NCI-H2171 treated with DMSO at 0.1 percent for 48 hours (cell line): ENCODE measurements at regions not wholly inside any gene's neighbourhood (a gene's known extent, or its start where the extent isn't known, plus 50 kb on each side); places are given as distances from the start of the nearest gene placed in this dataset.
A peak's percentile ranks its signal among the peaks of the same experiment; 100 is the strongest.

ENCODE experiments used
- DNase-seq: peaks from one replicate; lab custom pipeline; 2025; lab: John Stamatoyannopoulos, UW

GRCh38 chr5:38719403-38719802, 126.4 kb upstream of the OSMR start:
- DNase-seq = no peak

GRCh38 chr5:38719916-38720315, 125.9 kb upstream of the OSMR start:
- peak; percentile 4 for DNase-seq

- no peak for DNase-seq
Observed at GRCh38 chr5:38720554-38721361, 125.1 kb upstream of the OSMR start.

- DNase-seq = no peak
Observed at GRCh38 chr5:38722918-38723317, 122.9 kb upstream of the OSMR start.

DNA sequence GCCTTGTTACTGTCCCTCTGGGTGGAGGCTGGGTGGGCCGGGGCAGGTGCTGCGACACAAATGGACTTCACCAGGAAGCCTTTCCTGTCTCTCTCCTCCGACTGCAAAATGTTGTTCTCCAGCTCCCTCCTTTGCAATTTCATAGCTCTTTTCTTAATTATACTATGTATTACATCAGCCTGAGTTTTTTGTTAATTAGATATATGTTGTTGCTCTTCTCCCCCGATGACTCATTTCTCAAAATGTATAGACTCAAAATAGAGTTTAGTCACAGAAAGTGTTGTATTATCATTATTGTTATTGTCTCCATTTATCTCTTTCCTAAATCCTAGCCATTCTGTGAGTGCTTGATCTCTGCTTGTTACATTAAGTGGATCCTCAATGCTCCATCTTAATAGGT, 122.4 kb upstream of the OSMR start:
- DNase-seq = no peak

DNA sequence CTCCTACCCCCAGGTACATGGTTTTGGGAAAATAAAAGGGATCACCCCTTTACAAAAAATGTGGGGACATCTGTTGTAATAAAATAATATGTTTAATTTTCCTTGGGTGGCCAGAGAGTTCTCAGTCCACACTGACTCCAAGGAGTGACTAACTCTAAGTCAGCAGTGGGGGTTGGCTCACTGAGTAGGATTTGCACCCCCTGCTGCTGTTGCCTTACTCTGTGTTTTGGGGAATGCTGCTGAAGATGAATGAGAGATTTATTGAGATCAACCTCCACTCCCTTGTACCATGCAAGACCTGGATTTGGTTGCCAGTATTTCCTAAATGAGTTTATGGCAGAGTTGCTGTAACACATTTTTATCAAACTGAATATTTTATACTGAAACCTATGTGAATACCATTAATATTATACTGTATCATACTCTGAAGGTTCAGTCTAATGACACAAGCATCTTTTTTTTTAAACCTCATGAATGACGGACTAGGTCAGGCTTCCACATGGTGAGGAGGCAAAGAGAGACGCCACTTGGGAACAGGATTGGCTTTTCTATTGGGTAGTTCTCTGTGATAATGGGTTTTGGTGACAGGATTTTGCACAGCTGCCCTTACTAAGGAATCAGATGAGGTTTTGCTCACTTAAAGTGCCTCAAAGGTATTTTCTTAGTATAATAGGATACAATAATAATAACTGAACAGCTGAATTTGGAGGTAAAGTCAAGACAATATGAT, 121.3 kb upstream of the OSMR start:
- DNase-seq = no peak

- DNase-seq = no peak
Observed at GRCh38 chr5:38725371-38725865, 120.4 kb upstream of the OSMR start.

- no peak for DNase-seq
Observed at GRCh38 chr5:38726279-38726678, 119.5 kb upstream of the OSMR start.

DNA sequence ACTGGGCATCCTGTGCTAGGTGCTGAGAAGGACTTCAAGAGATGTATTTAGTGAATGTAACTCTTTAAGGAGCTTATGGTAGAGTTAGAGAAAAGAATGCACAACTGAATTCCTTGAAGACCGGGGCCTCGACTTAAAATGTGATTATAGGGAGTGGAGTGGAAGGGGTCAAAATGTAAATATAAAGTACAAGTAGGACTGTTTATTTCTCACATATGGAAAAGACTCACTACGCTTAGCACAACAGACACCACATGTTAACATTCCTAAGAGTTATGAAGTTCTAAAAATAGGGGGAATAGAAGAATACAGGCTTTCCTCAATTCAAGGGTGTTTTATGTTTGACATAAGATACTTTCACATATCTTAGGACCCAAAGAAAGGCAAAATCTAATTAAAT, 117.8 kb upstream of the OSMR start:
- DNase-seq = no peak

DNA sequence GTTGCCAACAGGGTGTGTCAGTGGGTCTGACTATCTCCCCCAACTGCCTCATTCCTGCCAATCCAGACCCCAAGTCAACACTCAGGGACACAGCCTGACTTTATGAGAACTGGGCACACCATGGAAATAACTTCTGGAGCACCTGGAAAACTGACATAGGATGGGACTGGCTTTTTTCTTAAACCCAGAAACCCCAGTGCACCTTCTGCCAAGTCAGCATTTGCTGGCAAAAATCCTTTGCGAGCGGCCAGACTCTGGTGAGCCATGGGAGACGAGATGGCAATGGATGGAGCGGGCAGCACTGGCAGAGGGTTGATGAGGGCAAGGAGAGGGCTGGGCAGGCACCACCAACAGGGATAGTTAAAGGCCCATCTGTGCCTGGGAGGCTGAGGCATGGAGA, 114.4 kb upstream of the OSMR start:
- no peak for DNase-seq

- peak; percentile 25 for DNase-seq
Observed at GRCh38 chr5:38734353-38734752, 111.5 kb upstream of the OSMR start.

DNA sequence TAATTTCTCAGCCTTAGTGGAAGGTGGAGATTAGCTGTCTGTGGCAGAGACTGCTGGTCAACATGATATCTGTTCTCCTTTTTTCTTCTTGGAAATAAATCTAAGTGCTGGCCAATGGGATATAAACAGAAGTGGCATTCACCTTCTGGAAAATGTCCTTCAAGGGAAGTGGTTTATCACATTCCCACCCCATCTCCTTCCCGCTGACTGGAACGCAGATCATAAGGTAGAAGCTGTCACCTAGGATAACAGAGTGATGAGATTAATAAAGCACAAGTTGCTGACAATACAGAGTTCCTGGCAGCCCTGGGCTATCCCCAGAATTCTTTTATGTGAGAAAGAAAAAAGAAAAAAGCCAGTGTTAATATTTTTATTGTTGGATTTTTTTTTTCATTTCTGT, 109.7 kb upstream of the OSMR start:
- no peak for DNase-seq

GRCh38 chr5:38737976-38738375, 107.8 kb upstream of the OSMR start:
- DNase-seq = no peak

GRCh38 chr5:38739011-38739704, 106.7 kb upstream of the OSMR start:
- DNase-seq = peak; percentile 18

GRCh38 chr5:38739705-38740045, 106.1 kb upstream of the OSMR start:
- no peak for DNase-seq

GRCh38 chr5:38742821-38743220, 103.0 kb upstream of the OSMR start:
- DNase-seq = peak; percentile 8

GRCh38 chr5:38743562-38743961, 102.2 kb upstream of the OSMR start:
- no peak for DNase-seq

- no peak for DNase-seq
Observed at GRCh38 chr5:38745836-38746732, 99.7 kb upstream of the OSMR start.

DNA sequence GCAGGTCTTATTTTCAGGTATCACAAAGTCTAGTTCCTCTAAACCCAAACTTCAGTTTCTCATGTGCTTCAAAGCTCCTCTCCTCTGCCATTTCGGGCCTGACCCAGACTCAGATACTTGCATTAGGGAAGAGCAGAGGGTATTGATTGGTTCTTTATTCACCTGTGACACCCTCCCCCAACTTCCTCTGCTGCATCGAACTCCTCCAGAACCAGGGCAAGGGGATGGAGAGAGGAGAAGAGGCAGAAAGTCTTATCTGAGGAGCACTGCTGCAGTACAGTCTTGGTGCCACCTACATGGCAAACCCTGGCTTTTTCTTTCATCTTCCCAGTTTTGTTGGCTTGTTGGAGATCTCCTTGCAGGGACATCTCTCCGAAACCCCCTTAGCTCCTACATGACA, 96.0 kb upstream of the OSMR start:
- DNase-seq = no peak

DNA sequence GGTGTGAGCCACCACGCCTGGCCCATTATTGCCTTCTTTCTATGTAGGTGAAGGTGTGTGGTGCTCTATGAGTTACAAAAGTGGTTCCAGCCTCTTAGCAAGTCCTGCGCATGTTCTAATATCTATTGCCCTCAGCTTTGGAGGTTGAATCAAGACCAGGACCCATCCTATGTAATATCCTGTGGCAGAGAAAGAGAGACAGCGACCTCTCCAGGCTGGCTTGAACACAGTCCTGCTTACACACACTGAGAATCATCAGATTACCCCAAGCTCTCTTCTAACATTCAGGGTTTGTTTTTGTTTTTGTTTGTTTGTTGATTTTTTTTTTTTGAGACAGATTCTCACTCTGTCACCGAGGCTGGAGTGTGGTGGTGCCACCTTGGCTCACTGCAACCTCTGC, 94.7 kb upstream of the OSMR start:
- no peak for DNase-seq

- DNase-seq = no peak
Observed at GRCh38 chr5:38752012-38752536, 93.7 kb upstream of the OSMR start.

DNA sequence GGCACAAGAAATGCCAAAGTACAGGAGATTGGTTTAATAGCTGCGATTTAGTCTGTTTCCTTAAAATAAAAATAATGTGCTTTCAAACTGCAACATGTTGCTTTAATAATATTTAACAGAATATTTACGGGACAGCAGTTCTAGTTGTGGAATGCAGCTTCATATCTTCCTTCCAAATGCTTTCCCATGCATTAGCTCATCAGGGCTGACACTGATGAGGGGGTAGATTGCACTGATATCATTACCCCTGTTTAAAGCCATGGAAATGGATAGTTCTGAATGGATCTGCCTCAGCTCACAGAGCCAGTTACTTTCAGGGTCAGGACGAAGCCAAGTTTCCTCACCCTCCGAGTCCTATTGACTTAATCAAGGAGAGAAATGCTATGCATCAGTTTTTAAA, 93.2 kb upstream of the OSMR start:
- no peak for DNase-seq
